ENCODE measurements at regions not wholly inside any gene's neighbourhood (a gene's known extent, or its start where the extent isn't known, plus 50 kb on each side); places are given as distances from the start of the nearest gene placed in this dataset.

- H3K9me3 ChIP-seq (ENCODE audit: control insufficient read depth, insufficient read depth, low read length) = no peaks in the 10 kb centered on the region
- no peaks in the 10 kb centered on the region for H3K36me3 ChIP-seq (ENCODE audit: control insufficient read depth, low read length)
- H3K4me1 ChIP-seq (ENCODE audit: control insufficient read depth, low read length) = no peaks in the 10 kb centered on the region
- no peaks in the 10 kb centered on the region for H3K79me2 ChIP-seq (ENCODE audit: control insufficient read depth, low read length)
- no peak for TF ChIP-seq CTCF (IDR thresholded peaks at IDR 0.05; ENCODE audit: low read depth, low read length, poor library complexity, severe bottlenecking)
- TF ChIP-seq EZH2phosphoT487 (IDR thresholded peaks at IDR 0.05; ENCODE audit: borderline replicate concordance, low read length) = no peak
- no peaks in the 10 kb centered on the region for H3F3A ChIP-seq (ENCODE audit: control insufficient read depth, insufficient read depth)
- H3K27ac ChIP-seq (ENCODE audit: low read depth, low read length) = no peak overlapping the region
- no peak overlapping the region for H3K4me2 ChIP-seq (ENCODE audit: low read length)
- no peaks in the 10 kb centered on the region for H3K27me3 ChIP-seq (ENCODE audit: control insufficient read depth, low read length)
- H3K4me3 ChIP-seq (ENCODE audit: low read length) = no peak overlapping the region
- no peaks in the 10 kb centered on the region for H4K20me1 ChIP-seq (ENCODE audit: control insufficient read depth, insufficient read depth, low read depth, low read length)
- H3K9me2 ChIP-seq (replicated peaks; ENCODE audit: control insufficient read depth, low read length) = no peaks in the 10 kb centered on the region
These were observed 165.9 kb upstream of the AGTR1 start for GRCh38 chr3:148531836-148532235.

DNA sequence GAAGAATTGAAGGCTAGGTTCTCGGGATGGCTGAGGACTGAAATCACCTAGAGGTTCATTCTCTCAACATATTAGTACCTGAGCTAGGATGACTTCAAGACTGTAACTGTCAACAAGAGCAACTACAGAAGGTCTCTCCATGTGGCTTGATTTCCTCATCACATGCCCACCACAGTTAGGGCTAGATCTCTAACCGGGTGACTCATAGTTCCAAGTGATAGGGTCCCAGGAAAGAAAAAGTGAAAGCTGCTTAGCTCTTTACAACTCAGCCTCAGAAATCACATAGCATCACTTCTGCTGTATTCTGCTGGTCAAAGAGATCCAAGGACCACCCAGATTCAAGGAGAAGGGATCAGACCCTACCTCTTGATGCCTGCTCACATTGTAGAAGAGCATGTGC lies 165.4 kb upstream of the AGTR1 start:
- Histone ChIP-seq H3K9me2 (replicated peaks; ENCODE audit: control insufficient read depth, low read length) (no peaks in the 10 kb centered on the region), H3K4me3 (ENCODE audit: low read length) (no peak overlapping the region), H3K4me1 (ENCODE audit: control insufficient read depth, low read length) (no peaks in the 10 kb centered on the region), H3K79me2 (ENCODE audit: control insufficient read depth, low read length) (no peaks in the 10 kb centered on the region), H3K4me2 (ENCODE audit: low read length) (no peak overlapping the region), H4K20me1 (ENCODE audit: control insufficient read depth, insufficient read depth, low read depth, low read length) (no peaks in the 10 kb centered on the region), H3F3A (ENCODE audit: control insufficient read depth, insufficient read depth) (no peaks in the 10 kb centered on the region), H3K27ac (ENCODE audit: low read depth, low read length) (no peak overlapping the region), H3K9me3 (ENCODE audit: control insufficient read depth, insufficient read depth, low read length) (no peaks in the 10 kb centered on the region), H3K36me3 (ENCODE audit: control insufficient read depth, low read length) (no peaks in the 10 kb centered on the region), H3K27me3 (ENCODE audit: control insufficient read depth, low read length) (no peaks in the 10 kb centered on the region)
- TF ChIP-seq CTCF (IDR thresholded peaks at IDR 0.05; ENCODE audit: low read depth, low read length, poor library complexity, severe bottlenecking) (no peak), EZH2phosphoT487 (IDR thresholded peaks at IDR 0.05; ENCODE audit: borderline replicate concordance, low read length) (no peak)

GRCh38 chr3:148532774-148533173 lies 164.9 kb upstream of the AGTR1 start:
- Histone ChIP-seq H3K27ac (ENCODE audit: low read depth, low read length) (no peak overlapping the region), H3K9me2 (replicated peaks; ENCODE audit: control insufficient read depth, low read length) (no peaks in the 10 kb centered on the region), H4K20me1 (ENCODE audit: control insufficient read depth, insufficient read depth, low read depth, low read length) (no peaks in the 10 kb centered on the region), H3K4me3 (ENCODE audit: low read length) (no peak overlapping the region), H3K36me3 (ENCODE audit: control insufficient read depth, low read length) (no peaks in the 10 kb centered on the region), H3F3A (ENCODE audit: control insufficient read depth, insufficient read depth) (no peaks in the 10 kb centered on the region), H3K27me3 (ENCODE audit: control insufficient read depth, low read length) (no peaks in the 10 kb centered on the region), H3K79me2 (ENCODE audit: control insufficient read depth, low read length) (no peaks in the 10 kb centered on the region), H3K4me2 (ENCODE audit: low read length) (no peak overlapping the region), H3K9me3 (ENCODE audit: control insufficient read depth, insufficient read depth, low read length) (no peaks in the 10 kb centered on the region), H3K4me1 (ENCODE audit: control insufficient read depth, low read length) (no peaks in the 10 kb centered on the region)
- TF ChIP-seq EZH2phosphoT487 (IDR thresholded peaks at IDR 0.05; ENCODE audit: borderline replicate concordance, low read length) (no peak), CTCF (IDR thresholded peaks at IDR 0.05; ENCODE audit: low read depth, low read length, poor library complexity, severe bottlenecking) (no peak)
